Transverse colon (tissue), 4 donors: ENCODE measurements at regions not wholly inside any gene's neighbourhood (a gene's known extent, or its start where the extent isn't known, plus 50 kb on each side); places are given as distances from the start of the nearest gene placed in this dataset.

Experiments used
- CTCF ChIP-seq, 5 experiments: fragments of 200-600 bp in 3 of 5; fragments of 450-650 bp in 2 of 5; sonication (generic) in 3 of 5; IDR thresholded peaks; 1 replicate in 2 of 5; 2 replicates in 3 of 5; pipeline ENCODE4 v1.5.1; 2016 to 2017; ENCODE audit warnings: antibody characterized with exemption in 5 of 5, inconsistent platforms in 3 of 5, mild to moderate bottlenecking in 2 of 5, moderate library complexity in 1 of 5
- EP300 ChIP-seq: sonication (generic); formaldehyde crosslinking; IDR thresholded peaks from one replicate; pipeline ENCODE4 v1.6.1; 2017; ENCODE audit warnings: antibody characterized with exemption, low read depth
- POLR2AphosphoS5 ChIP-seq, 3 donors: sonication (generic); formaldehyde crosslinking; IDR thresholded peaks; one replicate each; pipeline ENCODE4 v1.6.1; 2016; ENCODE audit warnings: antibody characterized with exemption in 3 of 3

DNA sequence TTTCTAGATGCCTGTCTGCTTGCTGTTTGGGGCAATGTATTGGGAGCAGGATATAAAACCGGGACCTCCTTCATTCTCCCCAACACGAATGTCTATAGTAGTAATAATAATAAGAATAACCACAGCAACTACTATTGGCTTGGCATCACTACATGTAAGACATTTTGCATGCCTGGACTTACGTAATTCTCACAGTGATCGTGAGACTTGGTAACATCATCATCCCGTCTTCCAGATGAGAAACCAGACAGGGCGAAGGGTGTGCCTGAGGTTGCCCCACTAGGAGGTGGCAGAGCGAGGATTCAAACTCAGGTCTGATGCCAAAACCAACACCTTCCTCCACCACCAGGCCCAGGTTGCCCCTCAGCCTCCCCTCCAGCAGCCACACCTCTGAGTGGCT lies 185.1 kb downstream of the RGS3 start:
- no peak for TF ChIP-seq CTCF (IDR thresholded peaks at IDR 0.05)
- TF ChIP-seq EP300, result no peak
- TF ChIP-seq POLR2AphosphoS5 (IDR thresholded peaks at IDR 0.05), result no peak
